ENCODE measurements at regions not wholly inside any gene's neighbourhood (a gene's known extent, or its start where the extent isn't known, plus 50 kb on each side); places are given as distances from the start of the nearest gene placed in this dataset.
"Not testable (repeated sequence)": the region's sequence is repeated elsewhere in the genome, so short reads cannot be mapped to it uniquely, and the experiment has no call there.

- no peak for DNase-seq (ENCODE audit: low read depth)
Measured at GRCh38 chr2:62330959-62331358, 135.0 kb downstream of the B3GNT2 start.

- DNase-seq (ENCODE audit: low read depth): no peak
Measured at GRCh38 chr2:62329797-62330196, 133.9 kb downstream of the B3GNT2 start.

GRCh38 chr2:62326735-62327134, 130.8 kb downstream of the B3GNT2 start:
- no peak for DNase-seq (ENCODE audit: low read depth)

- no peak for DNase-seq (ENCODE audit: low read depth)
Measured at GRCh38 chr2:62325398-62325797, 129.5 kb downstream of the B3GNT2 start.

- no peak for DNase-seq (ENCODE audit: low read depth)
Measured at GRCh38 chr2:62321380-62322289, 125.7 kb downstream of the B3GNT2 start.

- no peak for DNase-seq (ENCODE audit: low read depth)
Measured at GRCh38 chr2:62320657-62321357, 124.9 kb downstream of the B3GNT2 start.

GRCh38 chr2:62320137-62320536, 124.2 kb downstream of the B3GNT2 start:
- DNase-seq (ENCODE audit: low read depth): not testable (repeated sequence)

- no peak for DNase-seq (ENCODE audit: low read depth)
Measured at GRCh38 chr2:62319070-62319469, 123.2 kb downstream of the B3GNT2 start.

GRCh38 chr2:62315476-62315875, 119.6 kb downstream of the B3GNT2 start:
- DNase-seq (ENCODE audit: low read depth): no peak

- no peak for DNase-seq (ENCODE audit: low read depth)
Measured at GRCh38 chr2:62314291-62314690, 118.4 kb downstream of the B3GNT2 start.

- DNase-seq (ENCODE audit: low read depth): no peak
Measured at GRCh38 chr2:62313449-62314227, 117.7 kb downstream of the B3GNT2 start.

GRCh38 chr2:62309465-62310091, 113.7 kb downstream of the B3GNT2 start:
- DNase-seq (ENCODE audit: low read depth): no peak

GRCh38 chr2:62309081-62309464, 113.2 kb downstream of the B3GNT2 start:
- no peak for DNase-seq (ENCODE audit: low read depth)

GRCh38 chr2:62307469-62308389, 111.8 kb downstream of the B3GNT2 start:
- no peak for DNase-seq (ENCODE audit: low read depth)

- no peak for DNase-seq (ENCODE audit: low read depth)
Measured at GRCh38 chr2:62306751-62307468, 111.0 kb downstream of the B3GNT2 start.

GRCh38 chr2:62305421-62306176, 109.7 kb downstream of the B3GNT2 start:
- DNase-seq (ENCODE audit: low read depth): no peak

GRCh38 chr2:62304429-62305417, 108.8 kb downstream of the B3GNT2 start:
- no peak for DNase-seq (ENCODE audit: low read depth)

GRCh38 chr2:62303788-62304187, 107.9 kb downstream of the B3GNT2 start:
- DNase-seq (ENCODE audit: low read depth): no peak

Data from fibroblast of gingiva (primary cell).